22Rv1 (cell line): ENCODE measurements at regions not wholly inside any gene's neighbourhood (a gene's known extent, or its start where the extent isn't known, plus 50 kb on each side); places are given as distances from the start of the nearest gene placed in this dataset.

Source experiments
- ZFX ChIP-seq: fragments of 450-650 bp; IDR thresholded peaks from 2 replicates; pipeline ENCODE4 v1.6.1; 2017; ENCODE audit warnings: antibody characterized with exemption, borderline replicate concordance
- TF ChIP-seq, protein P1 (sequence below): fragments of 450-650 bp; IDR thresholded peaks from 2 replicates; pipeline ENCODE4 v1.5.1; 2017; ENCODE audit warnings: mild to moderate bottlenecking

DNA sequence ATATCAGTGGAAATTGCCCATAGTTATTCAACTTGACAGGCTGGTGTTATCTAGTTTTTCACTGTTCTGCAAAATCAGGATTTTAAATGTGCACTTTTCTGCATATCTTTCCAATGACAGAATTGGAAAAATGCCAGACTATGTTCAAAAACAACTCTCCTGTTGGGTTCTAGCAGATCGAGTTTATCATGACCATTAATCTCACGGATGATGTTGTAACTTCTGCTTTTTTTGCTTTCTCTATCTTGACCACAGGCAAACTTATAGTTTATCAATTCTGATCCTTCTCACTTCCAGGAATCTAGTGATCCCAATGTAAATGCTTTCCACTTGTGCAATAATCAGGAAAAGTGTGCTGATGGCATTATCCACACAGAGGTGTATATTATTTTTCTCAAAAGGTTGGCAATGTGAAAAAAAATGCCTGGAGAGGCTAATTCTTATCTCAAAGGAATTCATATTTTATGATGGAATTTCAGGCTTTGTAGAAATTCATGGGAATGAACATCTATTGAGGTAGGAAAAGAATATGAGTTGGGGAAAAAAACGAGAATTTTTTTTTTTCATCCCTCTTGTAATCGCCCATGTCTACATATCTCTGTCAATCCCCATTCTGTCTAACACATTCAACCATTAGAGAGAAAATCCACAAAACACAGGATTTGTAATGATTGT is 73.6 kb upstream of the DAB2 start:
- TF ChIP-seq, protein P1, sequence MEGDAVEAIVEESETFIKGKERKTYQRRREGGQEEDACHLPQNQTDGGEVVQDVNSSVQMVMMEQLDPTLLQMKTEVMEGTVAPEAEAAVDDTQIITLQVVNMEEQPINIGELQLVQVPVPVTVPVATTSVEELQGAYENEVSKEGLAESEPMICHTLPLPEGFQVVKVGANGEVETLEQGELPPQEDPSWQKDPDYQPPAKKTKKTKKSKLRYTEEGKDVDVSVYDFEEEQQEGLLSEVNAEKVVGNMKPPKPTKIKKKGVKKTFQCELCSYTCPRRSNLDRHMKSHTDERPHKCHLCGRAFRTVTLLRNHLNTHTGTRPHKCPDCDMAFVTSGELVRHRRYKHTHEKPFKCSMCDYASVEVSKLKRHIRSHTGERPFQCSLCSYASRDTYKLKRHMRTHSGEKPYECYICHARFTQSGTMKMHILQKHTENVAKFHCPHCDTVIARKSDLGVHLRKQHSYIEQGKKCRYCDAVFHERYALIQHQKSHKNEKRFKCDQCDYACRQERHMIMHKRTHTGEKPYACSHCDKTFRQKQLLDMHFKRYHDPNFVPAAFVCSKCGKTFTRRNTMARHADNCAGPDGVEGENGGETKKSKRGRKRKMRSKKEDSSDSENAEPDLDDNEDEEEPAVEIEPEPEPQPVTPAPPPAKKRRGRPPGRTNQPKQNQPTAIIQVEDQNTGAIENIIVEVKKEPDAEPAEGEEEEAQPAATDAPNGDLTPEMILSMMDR, result no peak
- no peak for TF ChIP-seq ZFX
